Sigmoid colon (tissue), 4 donors: ENCODE measurements at regions not wholly inside any gene's neighbourhood (a gene's known extent, or its start where the extent isn't known, plus 50 kb on each side); places are given as distances from the start of the nearest gene placed in this dataset.
"Not testable (repeated sequence)": the region's sequence is repeated elsewhere in the genome, so short reads cannot be mapped to it uniquely, and the experiment has no call there.

ENCODE experiments used
- CTCF ChIP-seq, 4 experiments: fragments of 450-650 bp in 3 of 4; fragments of 200-600 bp in 1 of 4; IDR thresholded peaks; one replicate each; pipeline ENCODE4 v1.5.1; 2016 to 2019; ENCODE audit warnings: antibody characterized with exemption in 4 of 4, mild to moderate bottlenecking in 3 of 4, moderate library complexity in 2 of 4
- EP300 ChIP-seq, 4 donors: sonication (generic); formaldehyde crosslinking; IDR thresholded peaks; one replicate each; pipeline ENCODE4 v1.6.1; 2017; ENCODE audit warnings: antibody characterized with exemption in 4 of 4
- POLR2A ChIP-seq, 2 donors: fragments of 450-650 bp; IDR thresholded peaks; one replicate each; pipeline ENCODE4 v1.6.1; 2016; ENCODE audit warnings: antibody characterized with exemption in 2 of 2, mild to moderate bottlenecking in 2 of 2, moderate library complexity in 2 of 2
- POLR2AphosphoS5 ChIP-seq, 4 donors: sonication (generic); formaldehyde crosslinking; IDR thresholded peaks; one replicate each; pipeline ENCODE4 v1.6.1; 2017; ENCODE audit warnings: antibody characterized with exemption in 4 of 4

DNA sequence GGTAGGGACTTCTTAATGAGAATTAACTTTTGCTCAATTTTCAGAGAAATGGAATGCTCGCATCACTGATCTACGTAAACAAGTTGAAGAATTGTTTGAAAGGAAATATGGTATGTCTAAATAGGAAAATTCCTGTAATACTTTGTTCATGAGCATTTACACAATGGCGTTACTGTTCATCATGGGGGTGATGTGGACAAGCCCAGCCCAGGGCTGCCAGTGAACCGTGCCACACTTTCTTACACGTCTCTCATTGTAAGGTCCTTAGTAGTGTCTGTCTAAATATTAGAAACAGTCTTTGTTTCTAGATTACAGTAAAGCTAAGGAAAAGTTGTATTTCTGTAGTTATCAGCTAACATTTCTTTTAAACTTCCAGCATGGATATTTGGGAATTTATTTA, 91.0 kb upstream of the SPDYE9 start:
- TF ChIP-seq EP300, POLR2A, CTCF, POLR2AphosphoS5 (IDR thresholded peaks at IDR 0.05): not testable (repeated sequence)
